Neuronal stem cell (in vitro differentiated cells): ENCODE measurements at regions not wholly inside any gene's neighbourhood (a gene's known extent, or its start where the extent isn't known, plus 50 kb on each side); places are given as distances from the start of the nearest gene placed in this dataset.

Source experiments
- DNase-seq: peaks from one replicate; pipeline ENCODE4 v3.0.0-alpha.2; 2013; ENCODE audit warnings: low spot score
- H2AFZ ChIP-seq: one replicate; pipeline ENCODE4 v1.6.1; 2013; ENCODE audit warnings: mild to moderate bottlenecking, low read length, inconsistent platforms
- H2AK5ac ChIP-seq: 2 replicates; pipeline ENCODE4 v1.6.1; 2013; ENCODE audit warnings: low read depth, mild to moderate bottlenecking, inconsistent platforms, low read length, moderate library complexity, mixed read lengths
- H2BK120ac ChIP-seq: 2 replicates; pipeline ENCODE4 v1.6.1; 2013; ENCODE audit warnings: low read depth, mild to moderate bottlenecking, inconsistent platforms, low read length, moderate library complexity, mixed read lengths
- H2BK12ac ChIP-seq: one replicate; pipeline ENCODE4 v1.6.1; 2013; ENCODE audit warnings: low read length, inconsistent platforms
- H2BK15ac ChIP-seq: 2 replicates; pipeline ENCODE4 v1.6.1; 2013; ENCODE audit warnings: mild to moderate bottlenecking, low read length, inconsistent platforms, mixed read lengths
- H2BK5ac ChIP-seq: one replicate; pipeline ENCODE4 v1.6.1; 2013; ENCODE audit warnings: inconsistent platforms, mild to moderate bottlenecking, low read length, moderate library complexity
- H3K14ac ChIP-seq: one replicate; pipeline ENCODE4 v1.6.1; 2013; ENCODE audit warnings: low read length, inconsistent platforms
- H3K18ac ChIP-seq: 2 replicates; pipeline ENCODE4 v1.6.1; 2013; ENCODE audit warnings: low read length, inconsistent platforms
- H3K23ac ChIP-seq: 2 replicates; pipeline ENCODE4 v1.6.1; 2013; ENCODE audit warnings: low read depth, mild to moderate bottlenecking, mixed read lengths, low read length, inconsistent platforms; ENCODE audit not compliant: poor library complexity
- H3K27ac ChIP-seq: replicated peaks from 3 replicates; pipeline ENCODE4 v1.5.1; 2013; ENCODE audit warnings: low read length, inconsistent platforms
- H3K27me3 ChIP-seq, 3 experiments: 2 replicates each; pipeline ENCODE4 v1.6.1; 2013; ENCODE audit warnings: low read length in 3 of 3, mild to moderate bottlenecking in 2 of 3, inconsistent platforms in 1 of 3, low read depth in 1 of 3, mixed read lengths in 1 of 3, moderate library complexity in 1 of 3; ENCODE audit not compliant: control insufficient read depth in 3 of 3, insufficient read depth in 3 of 3
- H3K36me3 ChIP-seq, 2 donors: replicated peaks in 1 of 2; 2 replicates each; pipeline ENCODE4 v1.6.1; 2013; ENCODE audit warnings: low read length in 2 of 2; ENCODE audit not compliant: control insufficient read depth in 2 of 2, insufficient read depth in 2 of 2
- H3K4ac ChIP-seq: 2 replicates; pipeline ENCODE4 v1.6.1; 2013; ENCODE audit warnings: inconsistent platforms, mild to moderate bottlenecking, low read length, moderate library complexity
- H3K4me1 ChIP-seq, 2 donors: 1 replicate in 1 of 2; 2 replicates in 1 of 2; pipeline ENCODE4 v1.6.1; 2013; ENCODE audit warnings: low read length in 2 of 2, low read depth in 1 of 2; ENCODE audit not compliant: control insufficient read depth in 2 of 2, insufficient read depth in 1 of 2
- H3K4me2 ChIP-seq: one replicate; pipeline ENCODE4 v1.6.1; 2013; ENCODE audit warnings: mild to moderate bottlenecking, low read length, inconsistent platforms; ENCODE audit not compliant: insufficient read depth, poor library complexity, severe bottlenecking
- H3K4me3 ChIP-seq, 2 donors: 2 replicates each; pipeline ENCODE4 v1.5.1; 2013; ENCODE audit warnings: low read length in 2 of 2, mild to moderate bottlenecking in 2 of 2, inconsistent platforms in 1 of 2, moderate library complexity in 1 of 2
- H3K79me1 ChIP-seq: one replicate; pipeline ENCODE4 v1.6.1; 2013; ENCODE audit warnings: low read depth, mild to moderate bottlenecking, inconsistent platforms, low read length, moderate library complexity
- H3K9ac ChIP-seq: one replicate; pipeline ENCODE4 v1.6.1; 2013; ENCODE audit warnings: mild to moderate bottlenecking, low read depth, low read length, inconsistent platforms; ENCODE audit not compliant: poor library complexity
- H3K9me3 ChIP-seq, 2 donors: replicated peaks in 1 of 2; 2 replicates each; pipeline versions ENCODE3 to v1.6.1; 2013; ENCODE audit warnings: low read length in 2 of 2, mild to moderate bottlenecking in 2 of 2, inconsistent platforms in 1 of 2, low read depth in 1 of 2, mixed read lengths in 1 of 2, moderate library complexity in 1 of 2; ENCODE audit not compliant: control insufficient read depth in 2 of 2, insufficient read depth in 1 of 2
- H4K8ac ChIP-seq: one replicate; pipeline ENCODE4 v1.6.1; 2013; ENCODE audit warnings: low read depth, mild to moderate bottlenecking, inconsistent platforms, low read length, moderate library complexity
- H4K91ac ChIP-seq: one replicate; pipeline ENCODE4 v1.6.1; 2013; ENCODE audit warnings: low read length, low read depth, mild to moderate bottlenecking, inconsistent platforms; ENCODE audit not compliant: poor library complexity
- WGBS, 2 donors: extraction: QIAGEN DNeasy Blood & Tissue Kit; methylation state at CpG; one replicate each; pipeline ENCODE4 v1.1.7; 2013; ENCODE audit warnings: missing lambda C conversion rate in 2 of 2, mixed read lengths in 1 of 2; ENCODE audit not compliant: insufficient read length in 2 of 2, insufficient replicate concordance in 1 of 2; ENCODE audit errors: extremely low coverage in 2 of 2; 5-methylcytosine and 5-hydroxymethylcytosine counted together

- Histone ChIP-seq H2BK120ac (no peak overlapping the region), H3K4me1 (peaks cover 0 to 4% of the 10 kb centered on the region in 2 donors), H3K27ac (no peak overlapping the region), H3K36me3 (peaks cover 0 to 10% of the 10 kb centered on the region in 2 donors), H2BK5ac (no peak overlapping the region), H3K9ac (no peak overlapping the region), H4K91ac (no peak overlapping the region), H2AFZ (no peak overlapping the region), H3K27me3 (no peaks in the 10 kb centered on the region), H2AK5ac (no peak overlapping the region), H3K23ac (no peak overlapping the region), H3K14ac (no peak overlapping the region), H3K4me2 (no peak overlapping the region), H3K4me3 (no peak overlapping the region), H3K18ac (no peak overlapping the region), H2BK12ac (no peak overlapping the region), H3K79me1 (no peaks in the 10 kb centered on the region), H2BK15ac (no peak overlapping the region), H3K9me3 (no peaks in the 10 kb centered on the region), H4K8ac (no peak overlapping the region), H3K4ac (no peak overlapping the region)
- WGBS, 2 donors, result no CpG with 5 or more reads among the region's 3 CpGs
- DNase-seq, result no peak
Observed at GRCh38 chr1:81453971-81454370, 346.8 kb upstream of the ADGRL2 start.

DNA sequence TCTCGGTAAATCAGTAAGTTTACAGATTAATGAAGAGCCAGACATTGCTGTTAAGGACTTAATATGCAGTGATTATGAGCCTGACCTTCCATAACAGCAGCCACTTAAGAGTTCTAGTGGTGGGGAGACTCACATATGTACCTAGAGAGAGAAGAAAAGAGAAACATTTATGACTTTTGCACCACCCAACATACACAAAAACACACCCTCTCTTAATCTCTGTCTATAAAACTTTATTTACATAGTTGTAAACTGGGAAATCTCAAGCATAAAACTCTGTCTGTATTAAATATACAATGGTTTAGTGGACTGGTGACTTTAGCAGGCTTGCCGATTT is 347.4 kb upstream of the ADGRL2 start:
- Histone ChIP-seq H4K91ac (no peak overlapping the region), H3K4ac (no peak overlapping the region), H3K4me3 (no peak overlapping the region), H2AK5ac (no peak overlapping the region), H3K27me3 (no peaks in the 10 kb centered on the region), H2AFZ (no peak overlapping the region), H3K36me3 (peaks cover 0 to 6% of the 10 kb centered on the region in 2 donors), H3K9me3 (no peaks in the 10 kb centered on the region), H4K8ac (no peak overlapping the region), H3K27ac (no peak overlapping the region), H2BK5ac (no peak overlapping the region), H3K14ac (no peak overlapping the region), H3K18ac (no peak overlapping the region), H3K23ac (no peak overlapping the region), H2BK120ac (no peak overlapping the region), H2BK12ac (no peak overlapping the region), H3K9ac (no peak overlapping the region), H3K4me1 (peaks cover 0 to 1% of the 10 kb centered on the region in 2 donors), H3K79me1 (no peaks in the 10 kb centered on the region), H3K4me2 (no peak overlapping the region), H2BK15ac (no peak overlapping the region)
- DNase-seq, result no peak
- no CpG with 5 or more reads among the region's 2 CpGs for WGBS, 2 donors

DNA sequence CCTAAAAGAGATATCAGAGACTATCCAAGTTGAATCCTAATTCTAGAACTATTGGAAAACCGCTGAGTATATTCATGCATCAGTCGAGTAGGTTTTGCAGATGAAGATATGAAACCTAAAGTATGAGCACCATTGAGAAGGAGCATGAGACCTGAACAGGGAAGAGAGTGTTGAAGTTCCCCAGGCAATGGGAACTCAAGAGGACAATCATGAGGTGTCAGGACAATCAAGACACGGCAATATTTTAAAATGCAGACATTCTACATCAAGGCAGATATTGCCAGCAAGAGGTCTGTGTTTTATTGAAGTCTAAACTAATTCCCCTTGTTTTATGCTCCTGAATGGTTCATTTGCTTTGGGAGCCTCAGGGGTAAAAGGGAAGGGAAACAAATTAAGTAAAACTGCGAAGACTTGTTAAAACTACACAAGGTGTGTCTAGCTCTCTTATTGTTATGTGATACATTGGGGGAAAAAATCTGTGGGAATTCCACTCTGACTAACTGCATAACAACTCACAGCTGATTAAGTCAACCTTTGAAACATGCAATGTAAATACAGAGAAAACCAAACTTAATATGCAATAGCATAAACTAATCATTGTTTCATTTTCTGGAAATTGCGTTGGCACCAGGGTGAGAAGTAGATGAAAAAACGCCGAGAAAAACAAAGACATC is 347.9 kb upstream of the ADGRL2 start:
- Histone ChIP-seq H3K4me3 (no peak overlapping the region), H2BK12ac (no peak overlapping the region), H3K27ac (no peak overlapping the region), H3K4me1 (no peaks in the 10 kb centered on the region), H4K8ac (no peak overlapping the region), H2AK5ac (no peak overlapping the region), H3K9ac (no peak overlapping the region), H3K23ac (no peak overlapping the region), H3K79me1 (no peaks in the 10 kb centered on the region), H3K18ac (no peak overlapping the region), H2BK120ac (no peak overlapping the region), H2AFZ (no peak overlapping the region), H2BK5ac (no peak overlapping the region), H3K4me2 (no peak overlapping the region), H3K14ac (no peak overlapping the region), H4K91ac (no peak overlapping the region), H3K36me3 (peaks cover 0 to 6% of the 10 kb centered on the region in 2 donors), H3K27me3 (no peaks in the 10 kb centered on the region), H2BK15ac (no peak overlapping the region), H3K9me3 (peaks cover 0 to under 1% of the 10 kb centered on the region in 2 donors), H3K4ac (no peak overlapping the region)
- no CpG with 5 or more reads among the region's 7 CpGs for WGBS, 2 donors
- no peak for DNase-seq

GRCh38 chr1:81449786-81450185 is 350.9 kb upstream of the ADGRL2 start:
- Histone ChIP-seq H2BK12ac (no peak overlapping the region), H3K14ac (no peak overlapping the region), H2BK15ac (no peak overlapping the region), H3K4me1 (no peaks in the 10 kb centered on the region), H3K27ac (no peak overlapping the region), H3K4me2 (no peak overlapping the region), H2AFZ (no peak overlapping the region), H3K18ac (no peak overlapping the region), H3K79me1 (no peaks in the 10 kb centered on the region), H3K4ac (no peak overlapping the region), H3K9me3 (peaks cover 0 to 9% of the 10 kb centered on the region in 2 donors), H2BK120ac (no peak overlapping the region), H3K27me3 (no peaks in the 10 kb centered on the region), H4K91ac (no peak overlapping the region), H2AK5ac (no peak overlapping the region), H3K36me3 (peaks cover 0 to 26% of the 10 kb centered on the region in 2 donors), H3K4me3 (no peak overlapping the region), H3K23ac (no peak overlapping the region), H2BK5ac (no peak overlapping the region), H4K8ac (no peak overlapping the region), H3K9ac (no peak overlapping the region)
- WGBS, 2 donors, result no CpG with 5 or more reads among the region's 2 CpGs
- DNase-seq, result no peak
